ENCODE measurements at regions not wholly inside any gene's neighbourhood (a gene's known extent, or its start where the extent isn't known, plus 50 kb on each side); places are given as distances from the start of the nearest gene placed in this dataset.

DNA sequence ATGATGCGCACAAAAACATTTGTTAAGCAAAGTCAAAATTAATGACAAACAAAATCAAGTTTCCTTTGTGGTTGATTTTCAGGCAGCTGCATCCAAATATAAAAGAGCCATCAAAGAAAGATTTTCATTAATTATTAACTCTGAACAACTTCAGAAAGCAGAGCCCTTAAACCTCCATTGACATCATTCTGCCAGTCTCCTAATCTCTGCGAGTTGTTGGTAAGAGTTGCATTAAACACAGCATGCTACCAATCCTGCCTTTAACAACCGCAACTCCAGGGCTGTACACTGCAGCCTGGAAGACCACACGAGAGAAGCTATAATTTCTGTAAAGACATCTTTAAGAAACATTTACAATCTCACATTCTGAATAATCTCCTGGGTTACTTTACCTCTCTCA is 204.6 kb downstream of the NR2F2 start:
- H3K36me3 Mint-ChIP-seq, result no peaks in the 10 kb centered on the region
- peaks cover 0 to 4% of the 10 kb centered on the region in 2 donors for H3K9me3 Mint-ChIP-seq
- DNase-seq (ENCODE audit: low spot score in 2 of 2) (no peak), ATAC-seq (no peak)
- H3K27ac Mint-ChIP-seq, result no peak overlapping the region

DNA sequence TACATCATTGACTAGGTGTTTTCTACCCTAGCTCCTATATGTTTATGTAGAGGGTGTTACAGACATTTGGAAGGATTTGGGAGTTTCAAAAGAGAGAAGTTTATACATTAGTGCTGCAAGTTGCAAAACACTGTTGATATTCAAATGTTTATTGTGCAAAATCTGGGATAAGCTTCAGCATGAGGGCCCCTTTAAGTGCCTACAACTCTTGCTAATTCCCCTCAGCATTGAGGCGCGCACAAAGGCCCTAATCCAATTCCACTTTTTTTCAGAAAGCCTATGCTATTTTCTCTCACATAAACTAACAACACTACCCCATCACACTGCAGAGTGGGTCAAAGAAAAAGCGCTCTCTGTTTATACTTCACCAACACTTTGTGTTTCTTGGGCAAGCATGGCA is 208.0 kb downstream of the NR2F2 start:
- H3K36me3 Mint-ChIP-seq, result no peaks in the 10 kb centered on the region
- no peak for DNase-seq (ENCODE audit: low spot score in 2 of 2)

DNA sequence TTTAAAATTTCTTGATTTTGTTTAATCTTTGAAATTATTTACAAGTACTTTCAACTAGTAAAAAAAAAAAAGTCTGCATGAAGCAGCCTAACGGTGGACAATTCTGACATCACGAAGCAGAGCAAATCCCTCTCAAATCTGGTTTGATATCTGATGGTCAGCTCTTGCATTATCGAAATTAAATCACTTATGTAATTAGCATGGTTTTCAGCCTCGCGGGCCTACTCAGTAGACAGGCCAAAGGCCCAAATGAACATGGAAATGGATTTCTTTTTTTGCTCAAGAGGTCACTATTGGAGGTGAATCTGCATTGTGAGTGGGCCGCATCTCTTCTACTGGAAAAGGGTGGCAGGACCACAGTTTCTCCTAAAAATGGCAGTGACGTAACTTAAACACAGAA is 209.8 kb downstream of the NR2F2 start:
- Mint-ChIP-seq H3K36me3 (no peaks in the 10 kb centered on the region), H3K9me3 (peaks cover 0 to 4% of the 10 kb centered on the region in 2 donors), H3K27ac (no peak overlapping the region)
- ATAC-seq (no peak), DNase-seq (ENCODE audit: low spot score in 2 of 2) (no peak)

More for the DNA sequence above, 208.0 kb downstream of the NR2F2 start:
- peaks cover 0 to 4% of the 10 kb centered on the region in 2 donors for H3K9me3 Mint-ChIP-seq
- no peak overlapping the region for H3K27ac Mint-ChIP-seq
- no peak for ATAC-seq

DNA sequence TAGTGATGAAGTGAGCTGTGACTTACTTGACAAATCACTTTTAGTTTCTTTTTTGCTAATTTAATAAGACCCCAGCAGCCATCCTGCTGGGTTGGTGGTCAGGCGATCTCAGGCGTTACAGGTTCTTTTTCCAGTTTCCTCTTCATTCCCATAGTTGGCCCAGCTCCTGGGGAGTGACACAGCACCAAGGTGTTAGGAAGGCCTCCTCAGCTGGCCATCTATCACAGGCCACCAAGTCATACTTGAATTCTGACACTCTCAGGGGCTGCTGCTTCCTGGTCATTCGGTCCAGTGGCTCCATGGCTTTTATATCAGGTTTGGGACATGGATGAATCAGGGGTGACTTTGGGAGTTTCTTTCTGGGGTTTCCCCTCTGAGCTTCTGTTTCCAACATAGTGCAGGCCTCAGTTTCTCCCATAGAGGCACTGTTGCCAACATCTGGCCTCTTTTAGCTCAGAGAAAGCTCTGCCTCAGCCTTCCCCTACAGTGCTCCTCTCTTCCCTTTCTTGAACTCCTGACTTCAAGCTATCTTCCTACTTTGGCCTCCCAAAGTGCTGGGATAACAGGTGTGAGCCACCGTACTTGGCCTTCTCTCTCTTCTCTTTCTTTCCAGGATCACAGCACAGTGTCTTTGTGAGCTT is 211.8 kb downstream of the NR2F2 start:
- ATAC-seq (no peak), DNase-seq (ENCODE audit: low spot score in 2 of 2) (no peak)
- no peaks in the 10 kb centered on the region for H3K36me3 Mint-ChIP-seq
- peaks cover 0 to 4% of the 10 kb centered on the region in 2 donors for H3K9me3 Mint-ChIP-seq
- H3K27ac Mint-ChIP-seq, result no peak overlapping the region

DNA sequence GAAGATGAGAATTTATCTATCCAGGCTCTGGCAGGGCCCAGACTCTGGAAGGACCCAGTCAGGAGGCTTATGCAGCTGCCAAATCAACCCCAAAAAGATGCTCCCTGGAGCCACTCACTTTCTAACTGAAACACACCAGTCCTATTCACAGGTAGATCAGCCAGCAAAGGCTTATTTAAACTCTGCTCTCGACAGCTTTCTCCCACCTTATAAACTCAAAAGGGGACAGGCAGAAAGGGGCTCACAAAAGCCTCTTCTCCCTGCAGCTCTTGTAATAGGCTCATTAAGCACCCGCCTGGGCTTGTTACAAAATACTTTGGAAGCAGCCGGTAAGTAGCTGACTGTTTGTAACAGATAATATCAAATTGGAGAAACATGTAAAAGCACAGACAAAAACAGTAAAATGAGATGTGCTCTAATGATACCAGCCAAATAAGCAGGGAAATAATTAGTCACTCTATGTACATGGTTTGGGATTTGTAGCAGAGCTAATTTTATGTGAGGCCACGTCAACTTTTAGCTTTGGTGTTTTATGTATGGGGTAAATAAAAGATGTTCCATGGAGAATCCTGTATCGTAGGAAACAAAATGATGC is 213.8 kb downstream of the NR2F2 start:
- Mint-ChIP-seq H3K27ac (no peak overlapping the region), H3K9me3 (no peaks in the 10 kb centered on the region), H3K36me3 (no peaks in the 10 kb centered on the region)
- ATAC-seq, result no peak
- DNase-seq (ENCODE audit: low spot score in 2 of 2), result no peak

DNA sequence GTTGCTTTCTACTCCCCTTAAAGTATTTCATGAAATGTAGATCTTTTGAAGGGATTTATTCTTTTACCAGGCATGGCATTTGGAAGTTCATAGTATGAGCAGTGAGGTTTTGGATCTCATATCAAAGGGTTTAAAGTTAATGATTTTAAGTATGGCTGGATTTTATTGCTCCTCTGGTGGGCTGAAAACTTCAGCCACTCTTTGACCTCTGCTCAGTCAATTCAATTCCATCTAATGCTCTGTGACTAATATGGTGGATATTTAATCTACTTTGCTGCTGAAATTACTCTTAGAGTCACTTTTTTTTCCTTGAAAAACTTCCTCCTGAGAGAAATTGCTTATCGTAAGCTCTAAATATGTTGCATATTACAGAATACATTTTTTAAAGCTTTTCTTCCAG is 218.6 kb downstream of the NR2F2 start:
- DNase-seq (ENCODE audit: low spot score in 2 of 2) (no peak), ATAC-seq (no peak)
- Mint-ChIP-seq H3K27ac (no peak overlapping the region), H3K9me3 (no peaks in the 10 kb centered on the region), H3K36me3 (no peaks in the 10 kb centered on the region)

DNA sequence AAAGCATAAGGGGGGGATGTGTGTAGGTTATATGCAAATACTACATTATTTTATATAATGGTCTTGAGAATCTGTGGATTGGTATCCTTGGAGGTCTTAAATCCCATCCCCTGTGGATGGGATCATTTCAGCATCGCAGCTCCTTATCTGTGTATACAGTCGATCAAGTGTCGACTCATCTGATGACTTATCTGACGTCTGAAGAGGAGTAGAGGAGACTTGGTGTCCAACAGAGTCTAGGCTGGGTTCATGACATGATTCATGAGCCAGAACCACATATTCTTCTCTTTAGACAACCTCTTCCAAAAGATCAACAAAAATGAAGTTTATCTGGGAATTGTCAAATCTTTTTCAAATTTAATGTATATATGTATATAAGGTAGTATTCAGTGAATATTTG is 220.7 kb downstream of the NR2F2 start:
- ATAC-seq, result no peak

DNA sequence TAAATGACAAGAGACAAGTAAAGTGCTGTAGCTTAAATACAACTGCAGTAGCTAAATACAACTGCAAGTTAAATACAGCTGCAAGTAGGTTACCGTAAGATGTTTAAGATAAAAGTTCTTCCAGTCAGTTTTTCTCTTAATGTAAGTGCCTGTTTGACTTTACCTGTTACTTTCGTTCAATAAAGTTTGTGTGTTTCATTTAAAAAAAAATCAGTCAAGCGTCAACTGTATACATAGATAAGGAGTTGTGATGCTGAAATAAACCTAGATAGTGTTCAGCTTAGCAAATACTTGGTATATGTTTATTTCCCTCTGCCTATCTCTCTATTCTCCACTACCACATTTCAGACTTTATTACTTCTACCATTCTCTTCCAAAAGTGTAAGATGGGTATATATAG is 221.2 kb downstream of the NR2F2 start:
- peaks cover 11 to 15% of the 10 kb centered on the region in 2 donors for H3K9me3 Mint-ChIP-seq
- no peak for DNase-seq (ENCODE audit: low spot score in 2 of 2)
- no peak for ATAC-seq
- peaks cover 0 to 7% of the 10 kb centered on the region in 2 donors for H3K36me3 Mint-ChIP-seq
- H3K27ac Mint-ChIP-seq, result no peak overlapping the region

More for the DNA sequence above, 220.7 kb downstream of the NR2F2 start:
- Mint-ChIP-seq H3K9me3 (peaks cover 11 to 15% of the 10 kb centered on the region in 2 donors), H3K27ac (no peak overlapping the region), H3K36me3 (peaks cover 0 to 7% of the 10 kb centered on the region in 2 donors)
- no peak for DNase-seq (ENCODE audit: low spot score in 2 of 2)

DNA sequence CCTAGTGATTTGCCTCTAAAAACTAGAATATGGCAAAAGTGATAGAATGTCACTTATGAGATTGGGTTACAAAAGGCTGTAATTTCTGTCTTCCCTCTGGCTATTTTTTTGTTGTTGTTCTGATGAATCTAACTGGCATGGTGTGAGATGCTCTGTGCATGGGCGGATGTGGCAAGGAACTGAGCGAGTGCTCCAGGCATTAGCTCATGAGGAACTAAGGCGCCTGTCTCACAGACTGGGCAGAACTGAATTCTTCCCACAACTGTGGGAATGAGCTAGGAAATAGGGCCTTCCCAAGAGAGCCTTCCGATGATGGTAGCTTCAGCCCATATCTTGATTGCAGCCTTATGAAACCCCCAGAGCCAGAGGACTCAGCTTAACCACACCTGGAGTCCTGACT is 222.5 kb downstream of the NR2F2 start:
- no peak for ATAC-seq
- no peak for DNase-seq (ENCODE audit: low spot score in 2 of 2)
- Mint-ChIP-seq H3K36me3 (peaks cover 0 to 7% of the 10 kb centered on the region in 2 donors), H3K9me3 (peaks cover 11 to 15% of the 10 kb centered on the region in 2 donors), H3K27ac (no peak overlapping the region)

DNA sequence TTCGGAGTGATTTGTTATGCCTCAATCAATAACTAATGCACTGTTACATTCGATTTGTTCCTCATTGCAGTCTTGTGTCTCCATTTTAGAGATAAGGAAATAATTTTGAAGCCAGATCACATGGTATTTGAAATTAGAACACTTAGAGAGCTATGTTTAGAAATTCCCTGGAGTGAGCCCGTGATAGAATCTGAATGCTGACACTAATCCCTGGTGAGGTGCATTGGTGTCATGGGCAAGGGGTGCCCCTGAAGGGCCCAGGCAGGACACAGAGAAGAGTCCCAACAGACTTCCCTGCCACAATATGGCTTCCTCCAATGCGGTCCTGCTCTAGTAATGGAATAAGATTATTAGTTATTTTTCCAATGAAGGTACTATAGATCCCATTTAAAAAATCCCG is 223.0 kb downstream of the NR2F2 start:
- ATAC-seq (no peak), DNase-seq (ENCODE audit: low spot score in 2 of 2) (no peak)
- Mint-ChIP-seq H3K27ac (no peak overlapping the region), H3K36me3 (peaks cover 0 to 7% of the 10 kb centered on the region in 2 donors), H3K9me3 (peaks cover 11 to 15% of the 10 kb centered on the region in 2 donors)

DNA sequence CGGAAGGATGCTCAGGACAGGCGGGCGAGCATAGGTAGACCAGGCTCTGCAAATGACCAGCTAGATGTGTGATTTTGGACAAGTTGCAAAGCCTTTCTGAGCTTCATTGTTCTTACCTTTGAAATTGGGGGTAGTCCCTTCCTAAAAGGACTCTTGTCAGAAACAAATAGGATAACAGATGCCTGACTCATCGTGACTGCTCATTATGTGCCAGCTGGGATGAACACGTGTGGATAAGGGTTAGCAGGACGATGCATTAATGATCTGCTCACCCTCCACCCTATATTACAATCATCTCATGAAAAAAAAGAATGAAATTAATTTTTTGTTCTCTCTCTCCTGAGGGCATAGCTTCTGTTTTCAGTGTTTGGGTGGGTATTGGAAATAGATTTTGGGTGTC is 223.4 kb downstream of the NR2F2 start:
- peaks cover 11 to 15% of the 10 kb centered on the region in 2 donors for H3K9me3 Mint-ChIP-seq
- no peak overlapping the region for H3K27ac Mint-ChIP-seq
- ATAC-seq (no peak), DNase-seq (ENCODE audit: low spot score in 2 of 2) (no peak)
- peaks cover 0 to 7% of the 10 kb centered on the region in 2 donors for H3K36me3 Mint-ChIP-seq

DNA sequence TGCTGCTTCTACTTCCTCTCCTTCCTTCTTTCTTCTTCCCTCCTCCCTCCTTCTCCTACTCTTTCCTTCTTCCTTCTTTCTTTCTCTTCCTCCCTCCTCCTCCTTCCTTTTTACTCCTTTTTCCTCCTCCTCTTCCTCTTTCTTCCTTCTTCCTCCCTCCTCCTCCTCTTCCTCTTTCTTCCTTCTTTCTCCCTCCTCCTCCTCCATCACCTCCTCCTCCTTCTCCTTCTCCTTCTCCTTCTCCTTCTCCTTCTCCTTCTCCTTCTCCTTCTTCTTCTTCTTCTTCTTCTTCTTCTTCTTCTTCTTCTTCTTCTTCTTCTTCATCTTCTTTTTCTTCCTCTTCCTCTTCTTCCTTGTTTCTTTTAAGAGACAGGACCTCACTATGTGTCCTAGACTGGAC is 224.0 kb downstream of the NR2F2 start:
- DNase-seq (ENCODE audit: low spot score in 2 of 2) (no peak), ATAC-seq (no peak)
- Mint-ChIP-seq H3K27ac (peak overlapping the region in 1 of 2 donors; percentile 33), H3K9me3 (peaks cover 11 to 15% of the 10 kb centered on the region in 2 donors), H3K36me3 (peaks cover 0 to 7% of the 10 kb centered on the region in 2 donors)

DNA sequence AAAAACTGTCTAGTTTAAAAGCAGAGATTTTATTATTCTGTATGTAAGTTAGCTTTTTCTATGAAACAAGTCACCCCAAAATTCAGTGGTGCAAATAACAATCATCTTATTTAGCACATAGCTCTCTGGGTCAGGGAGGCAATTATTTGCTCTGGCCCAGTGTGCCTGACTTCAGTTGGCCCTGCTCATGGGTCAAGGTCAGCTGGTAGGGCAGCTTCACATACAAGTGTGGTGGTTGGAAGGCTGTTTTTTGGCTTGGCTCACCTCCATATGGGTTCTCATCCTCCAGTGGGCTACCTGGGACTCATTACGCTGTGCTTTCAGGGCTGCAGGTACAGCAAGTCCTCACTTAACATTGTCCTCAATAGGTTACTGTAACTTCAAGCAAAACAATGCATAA is 228.6 kb downstream of the NR2F2 start:
- Mint-ChIP-seq H3K27ac (no peak overlapping the region), H3K36me3 (peaks cover 0 to 21% of the 10 kb centered on the region in 2 donors), H3K9me3 (peaks cover 25 to 31% of the 10 kb centered on the region in 2 donors)
- DNase-seq (ENCODE audit: low spot score in 2 of 2), result no peak
- no peak for ATAC-seq

DNA sequence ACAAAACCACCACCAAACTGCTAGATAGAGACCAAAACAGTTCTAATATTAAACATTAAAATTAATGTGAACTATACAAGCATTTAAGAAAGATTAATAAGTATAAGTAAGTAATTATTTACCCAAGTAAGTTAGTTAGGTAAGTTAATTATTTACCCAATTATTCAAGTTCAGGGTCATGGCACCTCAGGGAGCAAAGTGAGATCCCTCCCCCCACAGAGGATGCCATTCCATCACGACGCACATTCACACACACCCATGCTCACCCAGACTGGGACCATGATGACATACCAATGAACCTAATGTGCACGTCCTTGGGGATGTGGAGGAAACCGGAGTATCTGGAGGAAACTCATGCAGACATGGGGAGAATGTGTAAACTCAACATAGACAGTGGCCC is 229.1 kb downstream of the NR2F2 start:
- Mint-ChIP-seq H3K27ac (no peak overlapping the region), H3K9me3 (peaks cover 25 to 30% of the 10 kb centered on the region in 2 donors), H3K36me3 (peaks cover 0 to 25% of the 10 kb centered on the region in 2 donors)
- no peak for DNase-seq (ENCODE audit: low spot score in 2 of 2)
- ATAC-seq, result no peak

DNA sequence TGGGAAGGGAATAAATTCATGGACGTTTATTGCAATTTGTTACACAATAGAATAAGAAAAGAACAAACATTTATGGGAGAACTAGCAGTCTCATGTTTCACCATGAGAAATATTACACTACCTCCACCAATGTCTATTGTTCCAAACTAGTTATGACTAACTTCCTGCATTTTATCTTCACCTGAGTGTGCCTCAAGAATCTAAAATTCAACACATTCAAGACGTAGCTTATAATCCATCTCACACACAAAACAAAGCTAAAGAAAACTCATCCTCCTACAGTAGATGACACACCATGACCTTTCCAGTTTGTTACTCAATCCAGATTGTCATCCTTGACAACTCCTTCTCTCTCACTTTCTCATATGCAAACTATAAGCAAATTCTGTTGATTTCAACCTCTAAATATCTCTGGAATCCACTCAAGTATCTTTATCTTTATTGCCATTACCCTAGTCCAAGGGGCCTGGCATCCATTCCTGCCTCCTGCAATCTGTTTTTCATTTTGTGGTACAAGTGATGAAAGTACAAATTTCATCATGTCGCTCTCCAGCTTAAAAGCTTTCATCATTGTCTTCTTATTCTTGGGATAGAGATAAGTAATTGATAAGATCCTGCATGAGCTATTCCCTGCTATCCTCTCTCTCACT is 229.9 kb downstream of the NR2F2 start:
- Mint-ChIP-seq H3K9me3 (peaks cover 17 to 23% of the 10 kb centered on the region in 2 donors), H3K36me3 (peaks cover 0 to 24% of the 10 kb centered on the region in 2 donors), H3K27ac (no peak overlapping the region)
- DNase-seq (ENCODE audit: low spot score in 2 of 2) (no peak), ATAC-seq (no peak)

DNA sequence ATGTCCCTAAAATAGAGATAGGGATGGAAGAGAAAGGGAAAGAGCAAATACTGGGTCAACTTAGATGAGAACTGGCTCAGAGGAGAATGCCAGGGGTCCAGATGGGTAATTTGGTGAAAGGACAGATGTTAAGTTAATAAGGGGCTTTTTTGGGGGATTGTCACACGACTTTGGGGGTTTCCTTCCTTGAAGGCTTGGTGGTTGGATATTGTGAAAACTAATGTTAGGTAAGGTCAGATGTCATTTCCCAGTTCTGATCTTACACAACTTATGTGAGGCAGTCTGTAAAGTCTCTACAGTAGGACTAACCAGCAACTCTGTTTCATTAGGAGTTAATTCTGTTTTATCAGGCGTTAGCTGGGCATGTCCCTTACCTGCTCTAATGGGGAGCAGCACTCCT is 231.1 kb downstream of the NR2F2 start:
- DNase-seq (ENCODE audit: low spot score in 2 of 2) (no peak), ATAC-seq (no peak)
- Mint-ChIP-seq H3K27ac (no peak overlapping the region), H3K36me3 (peaks cover 0 to 20% of the 10 kb centered on the region in 2 donors), H3K9me3 (peaks cover 17 to 18% of the 10 kb centered on the region in 2 donors)

DNA sequence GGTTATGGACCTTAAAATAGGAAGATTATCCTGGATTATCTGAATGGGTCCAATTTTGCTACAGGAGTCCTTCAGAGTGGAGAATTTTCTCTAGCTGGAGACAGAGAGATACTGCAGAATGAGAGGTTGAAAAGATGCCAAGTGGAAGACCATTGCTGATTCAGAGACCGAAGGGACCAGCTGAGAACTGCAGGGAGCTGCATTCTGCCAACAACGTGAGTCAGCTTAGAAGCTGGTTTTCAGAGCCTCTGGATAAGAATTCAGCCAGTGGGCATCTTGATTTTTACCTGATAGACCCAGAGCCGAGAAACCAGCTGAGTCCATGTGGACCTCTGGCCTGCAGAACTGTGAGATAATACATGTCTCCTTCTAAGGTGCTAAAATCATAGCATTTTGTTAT is 234.0 kb downstream of the NR2F2 start:
- H3K9me3 Mint-ChIP-seq, result peaks cover 17 to 25% of the 10 kb centered on the region in 2 donors
- no peak for ATAC-seq

More for the DNA sequence above, 234.0 kb downstream of the NR2F2 start:
- no peak overlapping the region for H3K27ac Mint-ChIP-seq
- no peak for DNase-seq (ENCODE audit: low spot score in 2 of 2)
- peaks cover 0 to 20% of the 10 kb centered on the region in 2 donors for H3K36me3 Mint-ChIP-seq
